ENCODE measurements at regions not wholly inside any gene's neighbourhood (a gene's known extent, or its start where the extent isn't known, plus 50 kb on each side); places are given as distances from the start of the nearest gene placed in this dataset.

DNA sequence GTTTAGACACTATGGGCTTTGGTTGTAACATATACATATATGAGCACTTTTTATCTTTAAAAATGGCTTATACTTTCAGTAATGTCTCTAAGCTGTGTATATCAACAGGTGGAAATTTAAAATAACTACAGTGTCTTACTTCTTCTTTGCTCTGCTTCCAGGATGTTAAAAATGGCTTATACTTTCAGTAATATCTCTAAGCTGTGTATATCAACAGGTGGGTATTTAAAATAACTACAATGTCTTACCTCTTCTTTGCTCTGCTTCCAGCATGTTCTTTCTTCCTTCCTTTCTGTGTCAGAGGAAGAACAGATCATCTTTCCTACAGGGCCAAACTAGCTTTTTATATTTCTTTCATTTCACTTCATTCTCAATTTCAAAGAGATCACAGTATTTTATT, 689.6 kb downstream of the EPHA4 start:
- Histone ChIP-seq H3K36me3 (replicated peaks in 1 of 2; ENCODE audit: control insufficient read depth in 1 of 2, insufficient read depth in 2 of 2, low read length in 2 of 2) (no peaks in the 10 kb centered on the region), H3K27me3 (ENCODE audit: control insufficient read depth in 1 of 2, insufficient read depth in 2 of 2, low read length in 2 of 2) (no peaks in the 10 kb centered on the region), H3K4me3 (replicated peaks in 1 of 3; ENCODE audit: insufficient read depth in 1 of 3, low read depth in 2 of 3, low read length in 3 of 3) (no peak overlapping the region), H3K9ac (ENCODE audit: insufficient read depth, low read depth, low read length) (no peak overlapping the region), H4K20me1 (ENCODE audit: insufficient read depth, low read length) (no peaks in the 10 kb centered on the region), H3K79me2 (ENCODE audit: insufficient read depth, low read length) (no peaks in the 10 kb centered on the region), H3K27ac (ENCODE audit: extremely low read length, insufficient read depth, low read length) (no peak overlapping the region), H2AFZ (ENCODE audit: low read length) (no peak overlapping the region), H3K4me1 (ENCODE audit: insufficient read depth, low read length) (no peaks in the 10 kb centered on the region), H3K9me3 (ENCODE audit: low read length) (peaks cover 50% of the 10 kb centered on the region), H3K4me2 (ENCODE audit: low read depth, low read length) (no peak overlapping the region)
- no peak for ATAC-seq
- in situ Hi-C loops (cut with HindIII; ENCODE audit: extremely low pct_ligation_motif_present, low pct_unique_long_range_greater_than_20kb), result no loop called here
- POLR2A ChIA-PET, result no interaction called here
- BruUV-seq (replicated peaks), result no TSS peak
- CTCF ChIA-PET (ENCODE audit: low intra/inter-chr PET ratio, low total read pairs), result no interaction called here
- intact Hi-C loops (cut with micrococcal nuclease; ENCODE audit: unreplicated experiment), result no loop called here
- no peak for FAIRE-seq
- no peak for DNase-seq (ENCODE audit: low spot score)
- TF ChIP-seq PCBP2 (optimal IDR thresholded peaks at IDR 0.05; ENCODE audit: low read depth, low read length, poor library complexity, severe bottlenecking) (no peak), ZNF124 (CRISPR knock-in tag; IDR thresholded peaks at IDR 0.05) (no peak), NR3C1 (CRISPR knock-in tag; IDR thresholded peaks at IDR 0.05) (no peak)
- TF ChIP-seq, protein P1, sequence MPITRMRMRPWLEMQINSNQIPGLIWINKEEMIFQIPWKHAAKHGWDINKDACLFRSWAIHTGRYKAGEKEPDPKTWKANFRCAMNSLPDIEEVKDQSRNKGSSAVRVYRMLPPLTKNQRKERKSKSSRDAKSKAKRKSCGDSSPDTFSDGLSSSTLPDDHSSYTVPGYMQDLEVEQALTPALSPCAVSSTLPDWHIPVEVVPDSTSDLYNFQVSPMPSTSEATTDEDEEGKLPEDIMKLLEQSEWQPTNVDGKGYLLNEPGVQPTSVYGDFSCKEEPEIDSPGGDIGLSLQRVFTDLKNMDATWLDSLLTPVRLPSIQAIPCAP (CRISPR knock-in tag; IDR thresholded peaks at IDR 0.05; ENCODE audit: low read depth), result no peak

DNA sequence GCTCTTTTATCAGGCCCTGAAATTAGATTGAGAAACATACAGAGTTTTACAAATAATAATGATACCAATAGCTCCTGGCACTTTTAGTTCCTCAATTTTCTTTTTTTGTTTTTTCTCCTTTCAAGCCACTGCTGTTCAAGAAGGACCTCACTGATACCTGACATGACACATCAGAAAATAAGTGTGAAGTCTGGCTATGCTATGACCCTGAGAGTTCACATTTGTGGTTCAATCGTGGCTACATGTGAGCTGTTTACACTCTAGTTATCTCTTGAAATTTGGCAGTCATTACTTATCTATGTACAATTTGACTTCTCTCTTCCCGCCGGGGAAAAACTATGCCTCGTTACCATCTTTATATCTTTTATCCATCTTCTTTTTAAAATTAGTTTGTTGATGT, 686.5 kb downstream of the EPHA4 start:
- Histone ChIP-seq H3K4me1 (ENCODE audit: insufficient read depth, low read length) (no peaks in the 10 kb centered on the region), H3K27me3 (ENCODE audit: control insufficient read depth in 1 of 2, insufficient read depth in 2 of 2, low read length in 2 of 2) (no peaks in the 10 kb centered on the region), H3K36me3 (replicated peaks in 1 of 2; ENCODE audit: control insufficient read depth in 1 of 2, insufficient read depth in 2 of 2, low read length in 2 of 2) (no peaks in the 10 kb centered on the region), H3K79me2 (ENCODE audit: insufficient read depth, low read length) (no peaks in the 10 kb centered on the region), H2AFZ (ENCODE audit: low read length) (no peak overlapping the region), H3K4me3 (replicated peaks in 1 of 3; ENCODE audit: insufficient read depth in 1 of 3, low read depth in 2 of 3, low read length in 3 of 3) (no peak overlapping the region), H3K9me3 (ENCODE audit: low read length) (peaks cover 53% of the 10 kb centered on the region), H4K20me1 (ENCODE audit: insufficient read depth, low read length) (no peaks in the 10 kb centered on the region), H3K4me2 (ENCODE audit: low read depth, low read length) (no peak overlapping the region), H3K9ac (ENCODE audit: insufficient read depth, low read depth, low read length) (no peak overlapping the region), H3K27ac (ENCODE audit: extremely low read length, insufficient read depth, low read length) (no peak overlapping the region)
- ATAC-seq (no peak), DNase-seq (ENCODE audit: low spot score) (no peak), FAIRE-seq (no peak)
- no TSS peak for BruUV-seq (replicated peaks)
- intact Hi-C loops (cut with micrococcal nuclease; ENCODE audit: unreplicated experiment) (no loop called here), in situ Hi-C loops (cut with HindIII; ENCODE audit: extremely low pct_ligation_motif_present, low pct_unique_long_range_greater_than_20kb) (no loop called here)
- 25% methylated on average over 4 of the region's 4 CpGs for WGBS (ENCODE audit: low lambda C conversion rate)
- ChIA-PET POLR2A (no interaction called here), CTCF (ENCODE audit: low intra/inter-chr PET ratio, low total read pairs) (no interaction called here)
- TF ChIP-seq PAX8 (CRISPR knock-in tag; IDR thresholded peaks at IDR 0.05; ENCODE audit: borderline replicate concordance), result no peak
- TF ChIP-seq GLI4 (CRISPR knock-in tag; IDR thresholded peaks at IDR 0.05; ENCODE audit: borderline replicate concordance), result no peak
- no peak for TF ChIP-seq ZBTB8A (CRISPR knock-in tag; IDR thresholded peaks at IDR 0.05; ENCODE audit: borderline replicate concordance, low read depth)
- no peak for TF ChIP-seq TBX2 (CRISPR knock-in tag; IDR thresholded peaks at IDR 0.05; ENCODE audit: borderline replicate concordance)
- TF ChIP-seq PLRG1 (conservative IDR thresholded peaks at IDR 0.05), result no peak
- TF ChIP-seq HES4 (CRISPR knock-in tag; IDR thresholded peaks at IDR 0.05; ENCODE audit: borderline replicate concordance), result no peak
- no peak for TF ChIP-seq GABPB1 (CRISPR knock-in tag; IDR thresholded peaks at IDR 0.05)
- TF ChIP-seq, protein P2, sequence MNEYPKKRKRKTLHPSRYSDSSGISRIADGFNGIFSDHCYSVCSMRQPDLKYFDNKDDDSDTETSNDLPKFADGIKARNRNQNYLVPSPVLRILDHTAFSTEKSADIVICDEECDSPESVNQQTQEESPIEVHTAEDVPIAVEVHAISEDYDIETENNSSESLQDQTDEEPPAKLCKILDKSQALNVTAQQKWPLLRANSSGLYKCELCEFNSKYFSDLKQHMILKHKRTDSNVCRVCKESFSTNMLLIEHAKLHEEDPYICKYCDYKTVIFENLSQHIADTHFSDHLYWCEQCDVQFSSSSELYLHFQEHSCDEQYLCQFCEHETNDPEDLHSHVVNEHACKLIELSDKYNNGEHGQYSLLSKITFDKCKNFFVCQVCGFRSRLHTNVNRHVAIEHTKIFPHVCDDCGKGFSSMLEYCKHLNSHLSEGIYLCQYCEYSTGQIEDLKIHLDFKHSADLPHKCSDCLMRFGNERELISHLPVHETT (CRISPR knock-in tag; conservative IDR thresholded peaks at IDR 0.05), result no peak
- no peak for TF ChIP-seq ZNF761 (CRISPR knock-in tag; conservative IDR thresholded peaks at IDR 0.05)
- TF ChIP-seq CEBPG (CRISPR knock-in tag; IDR thresholded peaks at IDR 0.05), result no peak
- TF ChIP-seq, protein P3, sequence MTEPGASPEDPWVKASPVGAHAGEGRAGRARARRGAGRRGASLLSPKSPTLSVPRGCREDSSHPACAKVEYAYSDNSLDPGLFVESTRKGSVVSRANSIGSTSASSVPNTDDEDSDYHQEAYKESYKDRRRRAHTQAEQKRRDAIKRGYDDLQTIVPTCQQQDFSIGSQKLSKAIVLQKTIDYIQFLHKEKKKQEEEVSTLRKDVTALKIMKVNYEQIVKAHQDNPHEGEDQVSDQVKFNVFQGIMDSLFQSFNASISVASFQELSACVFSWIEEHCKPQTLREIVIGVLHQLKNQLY (CRISPR knock-in tag; IDR thresholded peaks at IDR 0.05), result no peak
- no peak for TF ChIP-seq TBL1XR1 (IDR thresholded peaks at IDR 0.05; ENCODE audit: borderline replicate concordance, low read length, partially characterized antibody)
